ENCODE measurements at regions not wholly inside any gene's neighbourhood (a gene's known extent, or its start where the extent isn't known, plus 50 kb on each side); places are given as distances from the start of the nearest gene placed in this dataset.

- TF ChIP-seq POLR2AphosphoS5 (IDR thresholded peaks at IDR 0.05) (no peak), CTCF (IDR thresholded peaks at IDR 0.05) (no peak), POLR2A (IDR thresholded peaks at IDR 0.05) (no peak), EP300 (IDR thresholded peaks at IDR 0.05) (no peak)
Measured at GRCh38 chr12:90331821-90332220, 623.2 kb downstream of the CCER1 start.

All from stomach (tissue), 4 donors.